ENCODE measurements at regions not wholly inside any gene's neighbourhood (a gene's known extent, or its start where the extent isn't known, plus 50 kb on each side); places are given as distances from the start of the nearest gene placed in this dataset.

- no peak for TF ChIP-seq REST (IDR thresholded peaks at IDR 0.05; ENCODE audit: borderline replicate concordance)
- no peak for TF ChIP-seq REST (CRISPR knock-in tag; IDR thresholded peaks at IDR 0.05; ENCODE audit: low read depth)
- TF ChIP-seq POLR2G (IDR thresholded peaks at IDR 0.05; ENCODE audit: low read depth, low read length), result no peak
- TF ChIP-seq CHAMP1 (IDR thresholded peaks at IDR 0.05), result no peak
- no peak for TF ChIP-seq EWSR1 (IDR thresholded peaks at IDR 0.05; ENCODE audit: borderline replicate concordance, low read depth, partially characterized antibody)
- no peak for TF ChIP-seq EGR1 (conservative IDR thresholded peaks at IDR 0.05)
- TF ChIP-seq NFE2 (IDR thresholded peaks at IDR 0.05; ENCODE audit: low read depth), result no peak
- no peak for TF ChIP-seq E2F5 (CRISPR knock-in tag; IDR thresholded peaks at IDR 0.05)
- no peak for TF ChIP-seq ZNF398 (CRISPR knock-in tag; IDR thresholded peaks at IDR 0.05)
- no peak for TF ChIP-seq MTA3 (IDR thresholded peaks at IDR 0.05; ENCODE audit: borderline replicate concordance)
- no peak for TF ChIP-seq ZFPM2 (CRISPR knock-in tag; IDR thresholded peaks at IDR 0.05)
Measured at GRCh38 chr21:15203740-15204139, 138.9 kb upstream of the NRIP1 start (continued).
